Skeletal muscle tissue (tissue), 3 donors: ENCODE measurements at regions not wholly inside any gene's neighbourhood (a gene's known extent, or its start where the extent isn't known, plus 50 kb on each side); places are given as distances from the start of the nearest gene placed in this dataset.

ENCODE experiments used
- H3K27ac ChIP-seq: one replicate; pipeline ENCODE4 v1.7.0; 2013; ENCODE audit warnings: mild to moderate bottlenecking, low read depth, low read length, inconsistent platforms
- H3K27me3 ChIP-seq, 3 donors: one replicate each; pipeline ENCODE4 v1.7.0; 2013; ENCODE audit warnings: low read length in 3 of 3; ENCODE audit not compliant: control insufficient read depth in 3 of 3, insufficient read depth in 3 of 3
- H3K36me3 ChIP-seq, 3 donors: one replicate each; pipeline ENCODE4 v1.7.0; 2013; ENCODE audit warnings: low read length in 3 of 3; ENCODE audit not compliant: control insufficient read depth in 3 of 3, insufficient read depth in 3 of 3
- H3K4me1 ChIP-seq, 3 donors: one replicate each; pipeline ENCODE4 v1.7.0; 2013; ENCODE audit warnings: low read length in 3 of 3, mild to moderate bottlenecking in 3 of 3; ENCODE audit not compliant: control insufficient read depth in 3 of 3, insufficient read depth in 3 of 3
- H3K4me3 ChIP-seq, 3 donors: one replicate each; pipeline ENCODE4 v1.7.0; 2013; ENCODE audit warnings: low read length in 3 of 3
- H3K9ac ChIP-seq, 3 donors: one replicate each; pipeline ENCODE4 v1.7.0; 2013; ENCODE audit warnings: low read length in 3 of 3, mild to moderate bottlenecking in 3 of 3, moderate library complexity in 2 of 3, low read depth in 1 of 3
- H3K9me3 ChIP-seq, 3 donors: one replicate each; pipeline ENCODE4 v1.7.0; 2013; ENCODE audit warnings: low read length in 3 of 3; ENCODE audit not compliant: control insufficient read depth in 3 of 3
- donor health status: Osteomylitis.

DNA sequence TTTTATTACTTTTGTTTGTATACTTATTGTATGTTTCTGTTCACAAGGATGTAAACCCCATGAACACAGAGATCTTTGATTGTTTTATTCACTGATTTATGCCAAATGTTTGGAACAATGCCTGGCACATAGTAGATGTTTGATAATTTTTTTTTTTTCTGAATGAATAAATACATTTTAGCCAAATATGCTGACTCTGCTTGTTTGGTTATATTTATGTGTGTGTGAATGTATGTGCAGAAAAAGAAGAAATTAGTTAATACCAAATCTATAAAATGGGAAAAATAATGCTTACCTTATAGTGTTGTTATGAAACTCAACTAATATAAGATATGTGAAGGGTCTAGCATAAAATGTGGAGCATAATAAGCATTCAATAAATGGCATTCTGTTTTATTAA, 203.9 kb downstream of the MDFIC start:
- Histone ChIP-seq H3K36me3 (no peaks in the 10 kb centered on the region), H3K4me1 (no peaks in the 10 kb centered on the region), H3K9ac (no peak overlapping the region)

DNA sequence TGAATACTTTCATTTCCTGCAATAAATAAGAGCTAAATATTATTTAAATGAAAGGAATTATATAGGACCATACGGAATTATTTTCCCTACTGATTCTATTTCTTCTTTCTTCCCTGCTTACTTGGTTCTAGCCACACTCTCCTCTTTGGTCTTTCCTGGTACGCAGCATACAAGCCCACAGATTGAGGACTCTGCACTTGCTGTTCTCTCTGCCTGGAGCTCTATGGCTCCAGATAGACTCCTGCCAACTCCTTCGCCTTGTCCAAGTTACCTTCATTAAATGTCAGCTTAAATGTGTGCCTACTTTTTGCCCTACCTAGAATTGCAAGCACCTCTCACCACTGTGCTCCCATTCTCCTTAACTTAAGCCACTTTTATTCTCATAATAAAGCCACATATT, 203.4 kb downstream of the MDFIC start:
- no peaks in the 10 kb centered on the region for H3K4me1 ChIP-seq
- no peaks in the 10 kb centered on the region for H3K9me3 ChIP-seq
- no peaks in the 10 kb centered on the region for H3K27me3 ChIP-seq
- H3K36me3 ChIP-seq: no peaks in the 10 kb centered on the region
- no peak overlapping the region for H3K27ac ChIP-seq
- H3K4me3 ChIP-seq: no peak overlapping the region
- no peak overlapping the region for H3K9ac ChIP-seq

More for the DNA sequence above, 203.9 kb downstream of the MDFIC start:
- H3K27me3 ChIP-seq: no peaks in the 10 kb centered on the region
- no peaks in the 10 kb centered on the region for H3K9me3 ChIP-seq
- no peak overlapping the region for H3K27ac ChIP-seq
- H3K4me3 ChIP-seq: no peak overlapping the region

DNA sequence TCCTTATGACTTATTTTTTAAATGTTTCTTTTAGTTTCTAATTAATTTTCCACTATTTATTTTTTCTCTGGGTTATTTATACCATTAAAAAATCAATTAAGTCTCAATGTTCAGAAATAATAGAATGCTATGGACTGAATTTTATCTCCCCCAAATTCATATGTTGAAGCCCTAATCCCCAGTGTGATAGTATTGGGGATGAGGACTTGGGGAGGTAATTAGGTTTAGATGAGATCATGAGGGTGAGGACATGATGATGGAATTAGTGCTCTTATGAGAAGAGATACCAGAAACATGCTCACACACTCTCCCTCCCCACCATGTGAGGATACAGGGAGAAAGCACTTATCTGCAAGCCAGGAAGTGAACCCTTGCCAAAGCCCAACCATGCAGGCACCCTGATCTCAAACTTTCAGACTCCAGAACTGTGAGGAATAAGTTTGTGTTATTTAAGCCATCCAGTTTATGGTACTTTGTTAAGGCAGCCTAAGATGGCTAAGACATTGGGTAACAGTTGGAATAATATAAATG, 202.6 kb downstream of the MDFIC start:
- Histone ChIP-seq H3K4me3 (no peak overlapping the region), H3K27me3 (no peaks in the 10 kb centered on the region), H3K9me3 (no peaks in the 10 kb centered on the region), H3K9ac (no peak overlapping the region), H3K36me3 (no peaks in the 10 kb centered on the region), H3K27ac (no peak overlapping the region), H3K4me1 (no peaks in the 10 kb centered on the region)

DNA sequence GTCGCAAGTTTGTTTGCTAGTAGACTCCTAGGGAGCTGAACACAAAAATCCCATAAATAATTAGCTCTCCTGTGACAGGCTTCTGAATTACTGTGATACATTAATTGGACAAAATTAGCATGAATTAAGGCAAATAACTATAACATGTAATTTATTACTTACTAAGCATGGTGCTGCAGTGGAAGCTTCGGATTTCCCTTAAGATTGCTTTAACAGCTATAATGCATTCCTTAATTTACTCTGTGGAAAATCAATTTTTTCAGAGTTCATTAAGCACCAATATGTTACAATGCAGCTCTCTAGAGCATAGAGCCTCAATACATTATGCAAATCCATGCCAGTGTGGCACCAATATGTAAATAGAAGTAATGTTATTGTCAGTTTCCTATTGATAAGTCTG, 201.5 kb downstream of the MDFIC start:
- Histone ChIP-seq H3K9me3 (no peaks in the 10 kb centered on the region), H3K27ac (no peak overlapping the region), H3K36me3 (no peaks in the 10 kb centered on the region)

DNA sequence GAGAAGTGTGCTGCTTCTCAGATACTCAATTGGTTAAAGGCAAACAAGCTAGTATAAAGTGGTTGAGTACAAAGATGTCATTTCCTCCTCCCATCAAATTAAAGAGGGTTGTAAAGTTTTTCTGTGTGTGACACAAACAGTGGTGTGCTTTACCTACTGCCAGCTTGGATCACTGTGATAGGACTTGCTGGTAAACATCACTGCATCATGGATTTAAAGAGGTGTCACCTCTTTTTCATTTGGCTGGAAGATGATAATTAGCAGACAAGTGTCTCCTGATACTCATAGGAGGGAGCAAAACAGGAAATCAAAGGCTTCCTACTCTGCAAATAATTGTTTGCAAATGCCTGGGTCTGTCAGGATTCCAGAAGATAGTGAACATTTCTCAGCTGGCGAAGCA, 200.5 kb downstream of the MDFIC start:
- no peaks in the 10 kb centered on the region for H3K9me3 ChIP-seq
- no peak overlapping the region for H3K4me3 ChIP-seq
- H3K27me3 ChIP-seq: no peaks in the 10 kb centered on the region
- H3K4me1 ChIP-seq: no peaks in the 10 kb centered on the region
- H3K9ac ChIP-seq: no peak overlapping the region
- no peaks in the 10 kb centered on the region for H3K36me3 ChIP-seq
- no peak overlapping the region for H3K27ac ChIP-seq

More for the DNA sequence above, 201.5 kb downstream of the MDFIC start:
- Histone ChIP-seq H3K4me3 (no peak overlapping the region), H3K4me1 (no peaks in the 10 kb centered on the region), H3K9ac (no peak overlapping the region), H3K27me3 (no peaks in the 10 kb centered on the region)

DNA sequence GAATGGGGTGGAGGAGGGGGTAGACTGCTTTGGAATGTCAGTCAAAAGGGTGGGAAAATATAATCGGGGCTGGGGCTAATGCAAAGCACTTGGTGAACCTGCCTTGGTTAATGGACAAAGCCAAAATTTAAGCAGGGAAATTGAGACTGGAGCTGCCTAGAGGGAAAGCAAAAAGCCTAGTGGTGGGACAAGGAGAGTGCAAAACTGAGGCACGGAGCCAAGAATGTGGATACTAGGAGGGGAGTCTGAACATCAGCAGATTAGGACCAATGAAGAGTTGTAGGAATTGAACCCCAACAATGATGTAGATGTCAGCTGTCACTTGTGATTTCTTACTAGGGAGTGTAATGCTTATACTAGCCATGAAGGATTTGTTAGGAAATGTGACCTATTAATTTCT, 195.9 kb downstream of the MDFIC start:
- Histone ChIP-seq H3K36me3 (no peaks in the 10 kb centered on the region), H3K4me1 (no peaks in the 10 kb centered on the region), H3K4me3 (no peak overlapping the region), H3K27ac (no peak overlapping the region), H3K9ac (no peak overlapping the region), H3K9me3 (no peaks in the 10 kb centered on the region), H3K27me3 (no peaks in the 10 kb centered on the region)

DNA sequence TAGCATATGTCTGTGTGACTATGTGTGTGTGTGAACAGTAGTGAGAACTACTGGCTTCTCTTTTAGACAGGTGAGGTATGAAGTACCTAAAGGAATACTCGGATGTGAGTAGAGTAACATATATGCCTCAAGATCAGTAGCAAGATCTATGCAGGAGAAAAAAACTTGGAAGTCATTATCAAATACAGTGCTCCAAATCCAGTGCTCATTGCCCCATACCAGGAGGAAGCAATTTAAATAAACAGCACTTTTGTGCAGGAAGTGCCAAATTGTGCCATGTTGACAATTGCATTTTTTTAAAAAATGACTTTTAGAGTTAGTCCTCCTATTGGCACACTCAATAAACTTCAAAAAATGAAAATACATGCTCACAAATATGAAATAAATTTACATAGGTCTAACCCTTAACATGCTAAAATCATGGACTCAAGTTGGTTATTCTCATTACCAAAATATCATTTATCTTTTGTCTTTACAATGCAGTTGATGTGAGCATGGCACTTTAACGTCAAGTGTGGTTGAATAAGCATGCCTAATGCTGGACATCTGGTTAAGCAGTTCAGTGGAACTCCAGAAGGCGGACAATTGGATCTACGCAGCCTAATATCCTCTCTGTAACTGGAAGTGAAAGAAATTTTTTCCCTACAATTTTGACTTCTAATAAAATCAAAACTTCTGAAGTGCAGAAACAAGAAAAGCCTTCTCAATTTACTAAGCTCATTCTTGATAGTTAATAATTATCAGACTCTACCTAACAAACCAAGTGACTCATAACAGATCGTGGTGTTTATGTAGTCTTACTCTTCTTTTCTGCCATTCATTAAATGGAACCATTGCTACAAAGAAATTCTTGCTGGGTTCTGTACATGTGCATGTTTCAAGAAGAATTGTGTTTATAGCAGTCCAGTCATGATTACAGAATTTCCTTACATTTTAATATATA, 195.2 kb downstream of the MDFIC start:
- no peaks in the 10 kb centered on the region for H3K4me1 ChIP-seq
- H3K9me3 ChIP-seq: no peaks in the 10 kb centered on the region
- H3K4me3 ChIP-seq: no peak overlapping the region
- H3K36me3 ChIP-seq: no peaks in the 10 kb centered on the region
- no peak overlapping the region for H3K27ac ChIP-seq
- no peaks in the 10 kb centered on the region for H3K27me3 ChIP-seq
- H3K9ac ChIP-seq: no peak overlapping the region

DNA sequence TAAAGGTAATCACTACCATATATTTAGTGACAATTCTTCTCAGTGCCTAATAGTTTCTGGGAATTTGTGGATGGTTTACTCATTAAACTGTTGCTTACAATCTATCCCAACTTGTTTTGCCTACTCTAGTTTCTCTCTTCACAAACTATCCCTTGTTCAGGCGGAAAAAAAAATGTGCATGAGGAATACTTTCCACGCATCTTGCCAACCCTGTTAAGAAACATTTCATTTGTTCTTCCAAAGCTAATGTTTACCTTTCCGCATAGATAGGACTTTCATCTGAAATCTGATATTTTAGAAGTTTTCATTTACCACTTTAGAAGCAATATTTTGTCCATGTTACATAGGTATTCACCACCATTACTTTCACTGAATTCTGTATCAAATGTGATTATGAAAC, 191.9 kb downstream of the MDFIC start:
- H3K4me1 ChIP-seq: no peaks in the 10 kb centered on the region
- no peak overlapping the region for H3K9ac ChIP-seq
- no peaks in the 10 kb centered on the region for H3K27me3 ChIP-seq
- H3K27ac ChIP-seq: no peak overlapping the region
- H3K4me3 ChIP-seq: no peak overlapping the region
- H3K9me3 ChIP-seq: no peaks in the 10 kb centered on the region
- no peaks in the 10 kb centered on the region for H3K36me3 ChIP-seq

DNA sequence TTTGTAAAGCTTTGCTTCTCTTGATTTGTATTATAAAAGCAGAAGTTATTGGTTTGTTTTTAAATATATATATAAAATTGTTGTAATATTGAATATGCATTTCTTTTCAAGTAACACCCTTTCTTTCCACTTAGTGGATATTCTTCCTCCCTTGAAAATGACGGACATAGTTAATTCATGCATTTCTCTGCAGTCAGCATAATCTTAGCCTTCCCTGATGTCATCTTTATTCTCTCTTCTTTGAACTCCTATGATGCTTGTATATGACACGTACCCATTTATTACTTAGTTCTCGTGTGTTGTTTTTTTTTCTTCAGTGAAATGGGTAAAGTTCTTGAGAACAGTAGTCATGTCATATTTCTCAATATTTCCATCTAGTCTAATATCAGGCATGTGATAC, 191.2 kb downstream of the MDFIC start:
- no peak overlapping the region for H3K27ac ChIP-seq
- no peaks in the 10 kb centered on the region for H3K27me3 ChIP-seq
- no peak overlapping the region for H3K9ac ChIP-seq
- H3K9me3 ChIP-seq: no peaks in the 10 kb centered on the region
- no peaks in the 10 kb centered on the region for H3K4me1 ChIP-seq
- H3K36me3 ChIP-seq: no peaks in the 10 kb centered on the region
- no peak overlapping the region for H3K4me3 ChIP-seq

DNA sequence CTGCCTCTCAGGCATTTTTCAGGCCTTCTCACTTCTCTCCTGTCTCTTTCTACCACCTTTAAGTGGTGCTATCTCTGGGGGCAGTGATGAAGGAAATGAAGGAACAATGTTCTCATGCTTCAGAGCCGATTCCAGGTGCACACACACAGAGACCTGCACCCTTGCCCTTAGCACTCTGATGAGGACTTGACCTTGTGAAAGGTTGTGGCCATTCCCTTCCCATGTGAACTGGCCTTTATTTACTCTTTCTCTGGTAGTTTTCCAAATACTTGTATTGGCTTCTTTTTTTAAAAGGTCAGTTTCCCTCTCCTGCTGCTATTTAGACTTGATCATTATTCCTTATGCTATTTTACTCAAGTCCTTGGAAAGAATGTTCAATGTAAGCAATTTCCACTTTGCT, 188.6 kb downstream of the MDFIC start:
- H3K4me3 ChIP-seq: no peak overlapping the region
- no peaks in the 10 kb centered on the region for H3K9me3 ChIP-seq
- no peak overlapping the region for H3K27ac ChIP-seq
- no peaks in the 10 kb centered on the region for H3K4me1 ChIP-seq
- H3K36me3 ChIP-seq: no peaks in the 10 kb centered on the region
- no peak overlapping the region for H3K9ac ChIP-seq
- H3K27me3 ChIP-seq: no peaks in the 10 kb centered on the region
